A673 (cell line): ENCODE measurements at regions not wholly inside any gene's neighbourhood (a gene's known extent, or its start where the extent isn't known, plus 50 kb on each side); places are given as distances from the start of the nearest gene placed in this dataset.

Experiments
- EZH2 ChIP-seq: fragments of 200-600 bp; sonication (generic); IDR thresholded peaks from 2 replicates; pipeline ENCODE4 v1.6.1; 2017; ENCODE audit warnings: borderline replicate concordance, low read depth, mild to moderate bottlenecking, mixed read lengths, antibody characterized with exemption, low read length; ENCODE audit not compliant: poor library complexity, severe bottlenecking
- TF ChIP-seq, protein P1 (sequence below): fragments of 300-800, 200-600 bp; sonication (generic); conservative IDR thresholded peaks from 2 replicates; pipeline ENCODE4 v1.5.1; 2017; ENCODE audit warnings: low read depth, mild to moderate bottlenecking, antibody characterized with exemption, low read length, moderate library complexity, mixed read lengths

- TF ChIP-seq, protein P1, sequence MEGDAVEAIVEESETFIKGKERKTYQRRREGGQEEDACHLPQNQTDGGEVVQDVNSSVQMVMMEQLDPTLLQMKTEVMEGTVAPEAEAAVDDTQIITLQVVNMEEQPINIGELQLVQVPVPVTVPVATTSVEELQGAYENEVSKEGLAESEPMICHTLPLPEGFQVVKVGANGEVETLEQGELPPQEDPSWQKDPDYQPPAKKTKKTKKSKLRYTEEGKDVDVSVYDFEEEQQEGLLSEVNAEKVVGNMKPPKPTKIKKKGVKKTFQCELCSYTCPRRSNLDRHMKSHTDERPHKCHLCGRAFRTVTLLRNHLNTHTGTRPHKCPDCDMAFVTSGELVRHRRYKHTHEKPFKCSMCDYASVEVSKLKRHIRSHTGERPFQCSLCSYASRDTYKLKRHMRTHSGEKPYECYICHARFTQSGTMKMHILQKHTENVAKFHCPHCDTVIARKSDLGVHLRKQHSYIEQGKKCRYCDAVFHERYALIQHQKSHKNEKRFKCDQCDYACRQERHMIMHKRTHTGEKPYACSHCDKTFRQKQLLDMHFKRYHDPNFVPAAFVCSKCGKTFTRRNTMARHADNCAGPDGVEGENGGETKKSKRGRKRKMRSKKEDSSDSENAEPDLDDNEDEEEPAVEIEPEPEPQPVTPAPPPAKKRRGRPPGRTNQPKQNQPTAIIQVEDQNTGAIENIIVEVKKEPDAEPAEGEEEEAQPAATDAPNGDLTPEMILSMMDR, result no peak
- no peak for TF ChIP-seq EZH2
Measured at GRCh38 chr21:18461743-18462142, 58.2 kb upstream of the TMPRSS15 start.
